Hepatocyte (in vitro differentiated cells): ENCODE measurements at regions not wholly inside any gene's neighbourhood (a gene's known extent, or its start where the extent isn't known, plus 50 kb on each side); places are given as distances from the start of the nearest gene placed in this dataset.

ENCODE experiments used
- DNase-seq: peaks from one replicate; pipeline ENCODE4 v3.0.0-alpha.2; 2016; ENCODE audit warnings: low spot score
- H2AFZ ChIP-seq: fragments of 200-600 bp; sonication (generic); 2 replicates; pipeline ENCODE4 v1.6.0; 2016; ENCODE audit warnings: antibody characterized with exemption, mild to moderate bottlenecking
- H3K27ac ChIP-seq: fragments of 200-600 bp; sonication (generic); 2 replicates; pipeline ENCODE4 v1.5.1; 2016; ENCODE audit warnings: mild to moderate bottlenecking
- H3K27me3 ChIP-seq: fragments of 200-600 bp; sonication (generic); 2 replicates; pipeline ENCODE4 v1.6.1; 2016
- H3K36me3 ChIP-seq: fragments of 200-600 bp; sonication (generic); replicated peaks from 2 replicates; pipeline ENCODE4 v1.5.1; 2016; ENCODE audit warnings: low read depth; ENCODE audit not compliant: insufficient read depth
- H3K4me1 ChIP-seq: fragments of 200-600 bp; sonication (generic); 2 replicates; pipeline ENCODE4 v1.5.1; 2016; ENCODE audit warnings: mild to moderate bottlenecking, moderate library complexity; ENCODE audit not compliant: insufficient read depth
- H3K4me2 ChIP-seq: fragments of 200-600 bp; sonication (generic); 2 replicates; pipeline ENCODE4 v1.6.0; 2016
- H3K4me3 ChIP-seq: fragments of 200-600 bp; sonication (generic); 2 replicates; pipeline ENCODE4 v1.5.1; 2016; ENCODE audit warnings: mild to moderate bottlenecking
- H3K79me2 ChIP-seq: fragments of 200-600 bp; sonication (generic); 2 replicates; pipeline ENCODE4 v1.6.0; 2017; ENCODE audit warnings: mild to moderate bottlenecking
- H3K9me2 ChIP-seq: fragments of 200-600 bp; sonication (generic); replicated peaks from 2 replicates; pipeline ENCODE4 v1.6.0; 2017; ENCODE audit warnings: mild to moderate bottlenecking; ENCODE audit not compliant: insufficient read depth
- H3K9me3 ChIP-seq: fragments of 200-600 bp; sonication (generic); 2 replicates; pipeline ENCODE4 v1.5.1; 2016; ENCODE audit warnings: low read depth, mild to moderate bottlenecking
- H4K20me1 ChIP-seq: fragments of 200-600 bp; sonication (generic); 2 replicates; pipeline ENCODE4 v1.6.0; 2016; ENCODE audit warnings: mild to moderate bottlenecking; ENCODE audit not compliant: insufficient read depth, poor library complexity, severe bottlenecking
- EZH2 ChIP-seq: fragments of 200-600 bp; sonication (generic); IDR thresholded peaks from 2 replicates; pipeline ENCODE4 v1.6.1; 2016; ENCODE audit warnings: antibody characterized with exemption, mild to moderate bottlenecking, borderline replicate concordance
- EZH2phosphoT487 ChIP-seq: fragments of 200-600 bp; sonication (generic); IDR thresholded peaks from one replicate; pipeline ENCODE4 v1.6.1; 2018; ENCODE audit warnings: antibody characterized with exemption, mild to moderate bottlenecking, low read depth, moderate library complexity; ENCODE audit not compliant: unreplicated experiment, severe bottlenecking
- WGBS: methylation state at CpG from one replicate; pipeline ENCODE4 v1.1.6; 2016; ENCODE audit warnings: low lambda C conversion rate; ENCODE audit errors: missing lambda C conversion rate; 5-methylcytosine and 5-hydroxymethylcytosine counted together
- TF ChIP-seq, protein P1 (sequence below): fragments of 200-600 bp; sonication (generic); IDR thresholded peaks from 2 replicates; pipeline ENCODE4 v1.5.1; 2016; ENCODE audit warnings: antibody characterized with exemption, mild to moderate bottlenecking; ENCODE audit not compliant: poor library complexity

DNA sequence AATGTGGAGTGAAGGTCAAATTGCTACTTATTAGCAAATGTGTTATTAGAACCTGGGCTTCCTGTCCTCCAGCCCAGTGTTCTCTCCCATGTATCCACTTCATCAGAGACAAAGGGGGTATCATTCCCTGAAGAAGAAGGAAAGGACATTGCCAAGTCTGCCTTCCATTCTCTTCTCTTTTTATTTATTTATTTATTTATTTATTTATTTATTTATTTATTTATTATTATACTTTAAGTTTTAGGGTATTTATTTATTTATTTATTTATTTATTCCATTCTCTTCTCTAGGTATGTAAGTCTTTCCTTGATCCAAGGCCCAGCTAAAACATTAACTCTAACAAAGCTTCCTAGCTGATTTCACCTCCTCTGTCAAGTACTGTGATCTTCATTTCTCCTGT is 277.8 kb upstream of the DNAJC19 start:
- H3K79me2 ChIP-seq: no peaks in the 10 kb centered on the region
- no peak overlapping the region for H3K4me3 ChIP-seq
- no peaks in the 10 kb centered on the region for H3K9me2 ChIP-seq
- no peaks in the 10 kb centered on the region for H3K27me3 ChIP-seq
- TF ChIP-seq, protein P1, sequence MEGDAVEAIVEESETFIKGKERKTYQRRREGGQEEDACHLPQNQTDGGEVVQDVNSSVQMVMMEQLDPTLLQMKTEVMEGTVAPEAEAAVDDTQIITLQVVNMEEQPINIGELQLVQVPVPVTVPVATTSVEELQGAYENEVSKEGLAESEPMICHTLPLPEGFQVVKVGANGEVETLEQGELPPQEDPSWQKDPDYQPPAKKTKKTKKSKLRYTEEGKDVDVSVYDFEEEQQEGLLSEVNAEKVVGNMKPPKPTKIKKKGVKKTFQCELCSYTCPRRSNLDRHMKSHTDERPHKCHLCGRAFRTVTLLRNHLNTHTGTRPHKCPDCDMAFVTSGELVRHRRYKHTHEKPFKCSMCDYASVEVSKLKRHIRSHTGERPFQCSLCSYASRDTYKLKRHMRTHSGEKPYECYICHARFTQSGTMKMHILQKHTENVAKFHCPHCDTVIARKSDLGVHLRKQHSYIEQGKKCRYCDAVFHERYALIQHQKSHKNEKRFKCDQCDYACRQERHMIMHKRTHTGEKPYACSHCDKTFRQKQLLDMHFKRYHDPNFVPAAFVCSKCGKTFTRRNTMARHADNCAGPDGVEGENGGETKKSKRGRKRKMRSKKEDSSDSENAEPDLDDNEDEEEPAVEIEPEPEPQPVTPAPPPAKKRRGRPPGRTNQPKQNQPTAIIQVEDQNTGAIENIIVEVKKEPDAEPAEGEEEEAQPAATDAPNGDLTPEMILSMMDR: no peak
- no peak for TF ChIP-seq EZH2
- no peak for TF ChIP-seq EZH2phosphoT487
- no peaks in the 10 kb centered on the region for H4K20me1 ChIP-seq
- H2AFZ ChIP-seq: no peak overlapping the region
- no peaks in the 10 kb centered on the region for H3K9me3 ChIP-seq
- DNase-seq: no peak
- H3K4me2 ChIP-seq: no peak overlapping the region
- H3K36me3 ChIP-seq: no peaks in the 10 kb centered on the region
- H3K27ac ChIP-seq: no peak overlapping the region
- no peaks in the 10 kb centered on the region for H3K4me1 ChIP-seq

DNA sequence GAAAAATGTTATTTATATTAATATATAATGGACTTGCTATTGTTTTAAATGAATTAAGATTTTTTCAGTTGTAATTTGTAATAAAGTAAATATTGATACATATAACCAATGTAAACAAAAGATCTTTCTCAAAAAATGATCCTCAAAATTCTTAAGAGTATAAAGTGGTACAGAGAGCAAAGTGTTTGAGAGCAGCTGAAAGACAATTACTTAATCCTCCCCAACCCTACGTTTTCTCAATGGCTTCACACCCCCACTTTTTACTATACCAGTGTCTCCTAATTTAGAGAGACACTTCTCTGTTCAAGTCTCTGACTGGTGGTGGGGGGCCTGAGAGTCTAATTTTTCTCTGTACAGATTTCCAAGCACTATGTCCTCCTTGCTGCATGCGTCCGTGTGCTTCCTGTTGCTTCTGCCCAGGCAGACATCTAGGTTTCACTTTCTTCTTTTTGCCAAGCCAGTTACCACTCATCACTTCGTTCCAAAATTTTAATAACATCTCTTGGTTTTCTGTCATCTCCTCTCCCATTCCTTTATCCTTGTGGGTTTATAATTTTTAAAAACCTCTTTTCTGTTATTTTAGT is 276.3 kb upstream of the DNAJC19 start:
- Histone ChIP-seq H3K4me1 (no peaks in the 10 kb centered on the region), H3K79me2 (no peaks in the 10 kb centered on the region), H3K27me3 (no peaks in the 10 kb centered on the region), H2AFZ (no peak overlapping the region), H3K9me3 (no peaks in the 10 kb centered on the region), H3K36me3 (no peaks in the 10 kb centered on the region), H3K9me2 (no peaks in the 10 kb centered on the region), H3K4me3 (no peak overlapping the region), H3K27ac (no peak overlapping the region), H3K4me2 (no peak overlapping the region), H4K20me1 (no peaks in the 10 kb centered on the region)
- WGBS: 62% methylated on average over 4 of the region's 4 CpGs
- no peak for TF ChIP-seq EZH2
- TF ChIP-seq, protein P1: no peak
- no peak for TF ChIP-seq EZH2phosphoT487
- DNase-seq: no peak

DNA sequence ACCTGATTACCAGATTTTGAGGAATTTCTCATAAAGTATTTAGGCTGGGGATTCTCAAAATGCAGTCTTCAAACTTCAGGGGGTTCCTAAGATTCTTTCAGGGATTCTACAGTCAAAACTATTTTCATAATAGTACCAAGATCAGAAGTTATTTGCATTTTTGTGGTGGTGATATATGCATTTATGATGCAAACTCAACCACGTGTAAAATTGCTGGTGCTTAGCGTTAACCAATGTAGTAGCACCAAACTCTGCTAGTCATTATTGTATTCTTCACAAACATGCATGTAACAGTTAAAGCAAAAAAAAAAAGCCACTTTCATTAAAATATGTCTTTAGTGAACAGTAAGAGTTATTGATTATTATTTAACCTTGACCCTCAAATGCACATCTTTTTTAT is 274.9 kb upstream of the DNAJC19 start:
- Histone ChIP-seq H3K4me2 (no peak overlapping the region), H3K4me3 (no peak overlapping the region), H3K27me3 (no peaks in the 10 kb centered on the region), H3K9me3 (no peaks in the 10 kb centered on the region), H3K4me1 (no peaks in the 10 kb centered on the region), H3K9me2 (no peaks in the 10 kb centered on the region), H3K27ac (no peak overlapping the region), H3K79me2 (no peaks in the 10 kb centered on the region), H4K20me1 (no peaks in the 10 kb centered on the region), H3K36me3 (no peaks in the 10 kb centered on the region), H2AFZ (no peak overlapping the region)
- WGBS: 78% methylated on average over 2 of the region's 2 CpGs
- no peak for DNase-seq
- TF ChIP-seq EZH2 (no peak), EZH2phosphoT487 (no peak)
- TF ChIP-seq, protein P1: no peak

DNA sequence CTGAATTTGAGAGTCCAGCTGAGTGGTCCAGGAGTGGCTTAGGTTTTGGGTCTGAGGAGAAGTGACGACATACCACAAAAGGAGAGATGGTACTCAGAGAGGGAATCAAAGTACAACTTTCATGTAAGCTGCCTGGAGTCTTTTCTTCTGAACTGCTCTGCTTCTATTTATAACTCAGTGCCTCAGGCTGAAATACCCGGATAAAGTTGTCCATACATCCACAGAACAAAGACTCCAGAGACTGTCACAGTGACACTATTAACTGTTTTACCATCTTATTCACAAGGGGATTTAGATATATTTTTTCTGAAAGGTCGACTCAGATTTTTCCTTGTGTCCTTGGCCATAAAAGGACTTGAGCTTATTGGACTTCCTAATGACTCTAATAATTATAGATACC is 264.3 kb upstream of the DNAJC19 start:
- H3K27me3 ChIP-seq: peaks cover 7% of the 10 kb centered on the region
- H3K27ac ChIP-seq: no peak overlapping the region
- no peak overlapping the region for H3K4me3 ChIP-seq
- no peaks in the 10 kb centered on the region for H3K4me1 ChIP-seq
- H3K79me2 ChIP-seq: no peaks in the 10 kb centered on the region
- no peak overlapping the region for H3K4me2 ChIP-seq
- no peaks in the 10 kb centered on the region for H3K36me3 ChIP-seq
- TF ChIP-seq, protein P1: no peak
- TF ChIP-seq EZH2phosphoT487: no peak
- no peak for TF ChIP-seq EZH2
- no peak overlapping the region for H2AFZ ChIP-seq
- no peaks in the 10 kb centered on the region for H3K9me2 ChIP-seq
- 38% methylated on average over 3 of the region's 3 CpGs for WGBS
- no peaks in the 10 kb centered on the region for H3K9me3 ChIP-seq
- H4K20me1 ChIP-seq: no peaks in the 10 kb centered on the region
- no peak for DNase-seq
